Colonic mucosa (tissue), 4 donors: ENCODE measurements at regions not wholly inside any gene's neighbourhood (a gene's known extent, or its start where the extent isn't known, plus 50 kb on each side); places are given as distances from the start of the nearest gene placed in this dataset.

Experiments
- DNase-seq: peaks from one replicate; pipeline ENCODE4 v3.0.0-alpha.2; 2020
- H3K27ac ChIP-seq: fragments of 200-600 bp; one replicate; pipeline ENCODE4 v1.8.0; 2021
- H3K27me3 ChIP-seq: fragments of 200-600 bp; one replicate; pipeline ENCODE4 v1.8.0; 2021
- H3K36me3 ChIP-seq: fragments of 200-600 bp; one replicate; pipeline ENCODE4 v1.8.0; 2021
- H3K4me1 ChIP-seq: fragments of 200-600 bp; one replicate; pipeline ENCODE4 v1.8.0; 2021; ENCODE audit warnings: mild to moderate bottlenecking
- H3K4me3 ChIP-seq: fragments of 200-600 bp; one replicate; pipeline ENCODE4 v1.8.0; 2021
- H3K9ac ChIP-seq, 2 donors: one replicate each; pipeline ENCODE4 v1.7.0; 2013; ENCODE audit warnings: control low read depth in 2 of 2, low read depth in 2 of 2, low read length in 2 of 2
- H3K9me3 ChIP-seq: fragments of 200-600 bp; one replicate; pipeline ENCODE4 v1.8.0; 2021
- intact Hi-C: fragments of 100-400 bp; cut with DNase I; formaldehyde crosslinking; loops from one replicate; pipeline ENCODE4 v1.14.1; 2022
- TF ChIP-seq, protein P1 (sequence below): fragments of 200-600 bp; IDR thresholded peaks from one replicate; pipeline ENCODE4 v1.8.0; 2022; ENCODE audit warnings: antibody characterized with exemption, mild to moderate bottlenecking
- donor health status: healthy.
- donor health status: DM: no; HTN: no; CAD: no.
- donor health status: DM: no; HTN: no; CAD: no.

- TF ChIP-seq, protein P1, sequence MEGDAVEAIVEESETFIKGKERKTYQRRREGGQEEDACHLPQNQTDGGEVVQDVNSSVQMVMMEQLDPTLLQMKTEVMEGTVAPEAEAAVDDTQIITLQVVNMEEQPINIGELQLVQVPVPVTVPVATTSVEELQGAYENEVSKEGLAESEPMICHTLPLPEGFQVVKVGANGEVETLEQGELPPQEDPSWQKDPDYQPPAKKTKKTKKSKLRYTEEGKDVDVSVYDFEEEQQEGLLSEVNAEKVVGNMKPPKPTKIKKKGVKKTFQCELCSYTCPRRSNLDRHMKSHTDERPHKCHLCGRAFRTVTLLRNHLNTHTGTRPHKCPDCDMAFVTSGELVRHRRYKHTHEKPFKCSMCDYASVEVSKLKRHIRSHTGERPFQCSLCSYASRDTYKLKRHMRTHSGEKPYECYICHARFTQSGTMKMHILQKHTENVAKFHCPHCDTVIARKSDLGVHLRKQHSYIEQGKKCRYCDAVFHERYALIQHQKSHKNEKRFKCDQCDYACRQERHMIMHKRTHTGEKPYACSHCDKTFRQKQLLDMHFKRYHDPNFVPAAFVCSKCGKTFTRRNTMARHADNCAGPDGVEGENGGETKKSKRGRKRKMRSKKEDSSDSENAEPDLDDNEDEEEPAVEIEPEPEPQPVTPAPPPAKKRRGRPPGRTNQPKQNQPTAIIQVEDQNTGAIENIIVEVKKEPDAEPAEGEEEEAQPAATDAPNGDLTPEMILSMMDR: no peak
- no peak for DNase-seq
- H3K36me3 ChIP-seq: no peaks in the 10 kb centered on the region
- H3K9ac ChIP-seq: no peak overlapping the region
- no peak overlapping the region for H3K27ac ChIP-seq
- no peaks in the 10 kb centered on the region for H3K4me1 ChIP-seq
- H3K9me3 ChIP-seq: no peaks in the 10 kb centered on the region
- intact Hi-C loops: no loop called here
- H3K27me3 ChIP-seq: no peaks in the 10 kb centered on the region
- no peak overlapping the region for H3K4me3 ChIP-seq
Measured at GRCh38 chr13:21946964-21947363, 276.1 kb downstream of the FGF9 start.

DNA sequence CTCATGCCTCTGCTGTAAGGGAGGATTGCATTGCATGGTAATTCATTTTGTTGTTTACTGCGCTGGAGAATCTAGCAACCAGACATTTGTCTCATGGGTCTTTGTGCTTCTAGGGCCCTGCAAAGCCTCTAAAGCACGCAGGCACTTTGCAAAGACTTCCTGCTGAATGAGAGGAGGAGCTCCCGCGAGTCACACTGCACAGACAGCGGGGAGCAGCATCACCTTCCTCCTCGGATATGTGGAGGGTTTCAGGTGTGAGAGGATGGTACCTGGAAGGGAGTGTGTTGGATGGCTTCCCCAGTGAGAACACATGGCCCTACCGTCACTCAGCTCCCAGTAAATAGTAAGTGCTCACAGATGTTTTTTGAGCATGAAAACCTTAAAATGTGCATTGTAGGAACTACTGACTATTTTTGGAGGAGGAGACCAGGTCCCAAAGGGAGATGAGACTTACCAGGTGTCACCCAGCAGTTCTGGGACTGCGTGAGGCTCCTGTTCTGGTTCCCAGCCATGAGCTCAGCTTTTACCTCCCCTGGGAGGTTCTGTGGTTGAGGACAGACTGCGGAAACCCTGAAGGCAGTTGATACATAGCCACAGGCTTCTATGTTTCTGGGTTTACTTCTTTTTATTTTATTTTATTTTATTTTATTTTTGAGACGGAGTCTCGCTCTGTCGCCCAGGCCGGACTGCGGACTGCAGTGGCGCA is 278.0 kb downstream of the FGF9 start:
- H3K9me3 ChIP-seq: no peaks in the 10 kb centered on the region
- TF ChIP-seq, protein P1: no peak
- H3K27me3 ChIP-seq: no peaks in the 10 kb centered on the region
- DNase-seq: no peak
- H3K4me1 ChIP-seq: no peaks in the 10 kb centered on the region
- intact Hi-C loops: no loop called here
- H3K4me3 ChIP-seq: no peak overlapping the region
- no peak overlapping the region for H3K9ac ChIP-seq
- H3K27ac ChIP-seq: no peak overlapping the region
- no peaks in the 10 kb centered on the region for H3K36me3 ChIP-seq

GRCh38 chr13:21949818-21950429 is 279.1 kb downstream of the FGF9 start:
- no peaks in the 10 kb centered on the region for H3K36me3 ChIP-seq
- no peak overlapping the region for H3K4me3 ChIP-seq
- no peaks in the 10 kb centered on the region for H3K27me3 ChIP-seq
- H3K9ac ChIP-seq: no peak overlapping the region
- TF ChIP-seq, protein P1: no peak
- H3K4me1 ChIP-seq: no peaks in the 10 kb centered on the region
- H3K27ac ChIP-seq: no peak overlapping the region
- no peaks in the 10 kb centered on the region for H3K9me3 ChIP-seq
- intact Hi-C loops: no loop called here
- no peak for DNase-seq

DNA sequence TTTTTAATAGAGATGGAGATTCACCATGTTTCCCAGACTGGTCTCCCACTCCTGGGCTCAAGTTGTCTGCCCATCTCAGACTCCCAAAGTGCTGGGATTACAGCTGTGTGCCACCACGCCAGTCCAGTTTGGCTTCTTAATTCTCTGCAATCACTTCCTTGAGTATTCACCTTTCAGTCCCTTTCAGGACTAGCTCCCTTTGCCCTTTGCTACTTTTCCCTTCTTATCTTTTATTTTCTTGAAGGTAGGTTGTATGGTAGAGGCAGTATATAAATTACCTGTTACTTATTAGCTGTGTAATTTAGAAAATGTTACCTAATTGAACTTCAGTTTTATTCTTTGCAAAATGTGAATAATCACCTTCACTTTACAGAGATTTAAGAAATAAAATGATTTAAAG is 285.8 kb downstream of the FGF9 start:
- no peaks in the 10 kb centered on the region for H3K4me1 ChIP-seq
- no peaks in the 10 kb centered on the region for H3K36me3 ChIP-seq
- no peak overlapping the region for H3K4me3 ChIP-seq
- intact Hi-C loops: no loop called here
- no peaks in the 10 kb centered on the region for H3K9me3 ChIP-seq
- no peak overlapping the region for H3K27ac ChIP-seq
- H3K27me3 ChIP-seq: no peaks in the 10 kb centered on the region
- no peak overlapping the region for H3K9ac ChIP-seq
- TF ChIP-seq, protein P1: no peak
- no peak for DNase-seq

GRCh38 chr13:21957833-21958232 is 287.0 kb downstream of the FGF9 start:
- H3K9ac ChIP-seq: no peak overlapping the region
- no peak overlapping the region for H3K4me3 ChIP-seq
- H3K4me1 ChIP-seq: no peaks in the 10 kb centered on the region
- TF ChIP-seq, protein P1: no peak
- H3K27me3 ChIP-seq: no peaks in the 10 kb centered on the region
- H3K9me3 ChIP-seq: no peaks in the 10 kb centered on the region
- no peak overlapping the region for H3K27ac ChIP-seq
- H3K36me3 ChIP-seq: no peaks in the 10 kb centered on the region
- no peak for DNase-seq
- intact Hi-C loops: no loop called here
